Right cardiac atrium (tissue), 5 donors: ENCODE measurements at regions not wholly inside any gene's neighbourhood (a gene's known extent, or its start where the extent isn't known, plus 50 kb on each side); places are given as distances from the start of the nearest gene placed in this dataset.

Source experiments
- ATAC-seq, 2 donors: fragments of 200-7000 bp; cut with Tn5 transposase; one replicate each; pipeline versions ENCODE4 v1.8.0 to v1.9.1; 2020; ENCODE audit warnings: moderate library complexity in 2 of 2, mild to moderate bottlenecking in 1 of 2
- DNase-seq, 3 donors: peaks; one replicate each; pipeline ENCODE4 v3.0.0-alpha.2; 2020
- H3K27ac ChIP-seq: one replicate; pipeline ENCODE4 v1.5.1; 2013; ENCODE audit warnings: mild to moderate bottlenecking, low read length, control low read depth, moderate library complexity
- H3K27me3 ChIP-seq: one replicate; pipeline ENCODE4 v1.6.1; 2013; ENCODE audit not compliant: control insufficient read depth, insufficient read depth
- H3K4me1 ChIP-seq: one replicate; pipeline ENCODE4 v1.6.1; 2013; ENCODE audit warnings: low read length; ENCODE audit not compliant: control insufficient read depth, insufficient read depth
- H3K4me3 ChIP-seq: one replicate; pipeline ENCODE4 v1.5.1; 2013; ENCODE audit warnings: low read length, control low read depth
- H3K9me3 ChIP-seq: one replicate; pipeline ENCODE4 v1.6.1; 2013; ENCODE audit warnings: low read length; ENCODE audit not compliant: control insufficient read depth
- WGBS: extraction: QIAGEN DNeasy Blood & Tissue Kit; methylation state at CpG from one replicate; pipeline ENCODE4 v1.1.7; 2013; 5-methylcytosine and 5-hydroxymethylcytosine counted together
- intact Hi-C, 4 donors: fragments of 100-400 bp; cut with DNase I; formaldehyde crosslinking; loops; one replicate each; pipeline versions ENCODE4 v1.11.0 to v1.14.0; 2022 to 2023
- donor health status: healthy with polysubstance abuse.
- donor health status: DM: no; HTN: yes; CAD: no.
- donor health status: DM: no; HTN: no; CAD: no.
- donor health status: DM: no; HTN: yes; CAD: no; lungs with severe emphysema.
- donor health status: DM: yes; HTN: yes; CAD: no.

GRCh38 chr20:48052475-48052835 lies 267.2 kb upstream of the SULF2 start:
- Histone ChIP-seq H3K27me3 (peaks cover 4% of the 10 kb centered on the region), H3K27ac (no peak overlapping the region), H3K4me1 (no peaks in the 10 kb centered on the region), H3K9me3 (peaks cover 2% of the 10 kb centered on the region), H3K4me3 (no peak overlapping the region)
- intact Hi-C loops, result no loop called here
- ATAC-seq (no peak), DNase-seq (no peak)
- WGBS, result 39% methylated on average over 2 of the region's 2 CpGs

GRCh38 chr20:48051794-48052474 lies 266.7 kb upstream of the SULF2 start:
- DNase-seq, result no peak
- ATAC-seq, result no peak
- peaks cover 4% of the 10 kb centered on the region for H3K27me3 ChIP-seq
- intact Hi-C loops, result no loop called here
- H3K27ac ChIP-seq, result no peak overlapping the region
- no peaks in the 10 kb centered on the region for H3K4me1 ChIP-seq
- no peak overlapping the region for H3K4me3 ChIP-seq
- 42% methylated on average over 3 of the region's 3 CpGs for WGBS
- H3K9me3 ChIP-seq, result peaks cover 2% of the 10 kb centered on the region

DNA sequence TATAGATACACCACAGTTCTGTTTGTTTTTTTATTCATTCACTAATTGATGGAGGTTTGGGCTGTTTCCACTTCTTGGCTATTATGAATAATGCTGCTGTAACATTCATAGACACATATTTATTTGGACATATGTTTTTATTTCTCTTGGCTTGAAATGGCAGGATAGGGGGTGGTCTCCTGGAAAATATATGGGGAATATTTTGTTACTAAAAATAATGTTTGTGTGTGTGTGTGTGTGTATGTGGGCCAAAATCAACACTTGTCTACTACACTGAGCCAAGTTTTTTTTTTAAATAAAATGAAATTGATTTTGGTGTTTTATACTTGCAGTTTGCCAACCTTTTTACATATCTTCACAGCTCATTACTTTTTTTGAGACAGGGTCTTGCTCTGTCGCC lies 264.4 kb upstream of the SULF2 start:
- WGBS, result 65% methylated on average over 1 of the region's 1 CpG
- intact Hi-C loops, result no loop called here
- no peak for DNase-seq
- no peak for ATAC-seq
- Histone ChIP-seq H3K9me3 (peaks cover 2% of the 10 kb centered on the region), H3K27ac (no peak overlapping the region), H3K4me1 (no peaks in the 10 kb centered on the region), H3K4me3 (no peak overlapping the region), H3K27me3 (no peaks in the 10 kb centered on the region)

DNA sequence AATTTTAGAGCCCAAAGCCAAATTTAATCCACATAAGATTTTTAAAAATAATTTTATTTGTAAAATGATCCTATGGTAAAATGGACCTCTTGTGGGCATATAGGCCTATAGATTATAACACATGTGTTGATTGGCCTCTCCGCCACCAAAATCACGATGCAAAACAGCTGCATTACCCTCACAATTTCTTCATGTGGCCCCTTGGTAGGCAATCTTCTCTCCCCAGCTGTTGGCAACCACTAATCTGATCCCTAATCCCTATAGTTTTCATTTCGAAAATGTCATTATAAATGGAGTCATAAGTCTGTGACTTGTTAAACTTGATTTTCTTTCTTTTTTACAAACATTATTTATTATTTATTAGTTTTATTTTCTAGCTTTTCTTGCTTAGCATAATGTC lies 263.9 kb upstream of the SULF2 start:
- no peak overlapping the region for H3K27ac ChIP-seq
- WGBS, result 78% methylated on average over 3 of the region's 3 CpGs
- no peaks in the 10 kb centered on the region for H3K4me1 ChIP-seq

GRCh38 chr20:48047447-48047846 lies 262.2 kb upstream of the SULF2 start:
- H3K9me3 ChIP-seq, result peaks cover 2% of the 10 kb centered on the region
- WGBS, result 67% methylated on average over 4 of the region's 4 CpGs
- no peak overlapping the region for H3K4me3 ChIP-seq
- DNase-seq, result no peak
- intact Hi-C loops, result no loop called here
- no peak for ATAC-seq
- no peaks in the 10 kb centered on the region for H3K4me1 ChIP-seq
- no peaks in the 10 kb centered on the region for H3K27me3 ChIP-seq
- H3K27ac ChIP-seq, result no peak overlapping the region

More for the DNA sequence above, 263.9 kb upstream of the SULF2 start:
- no peak overlapping the region for H3K4me3 ChIP-seq
- intact Hi-C loops, result no loop called here
- ATAC-seq (no peak), DNase-seq (no peak)
- H3K27me3 ChIP-seq, result no peaks in the 10 kb centered on the region
- H3K9me3 ChIP-seq, result peaks cover 2% of the 10 kb centered on the region

- Histone ChIP-seq H3K27ac (no peak overlapping the region), H3K4me3 (no peak overlapping the region), H3K9me3 (peaks cover 2% of the 10 kb centered on the region), H3K4me1 (no peaks in the 10 kb centered on the region), H3K27me3 (no peaks in the 10 kb centered on the region)
- ATAC-seq, result no peak
- no peak for DNase-seq
- WGBS, result 74% methylated on average over 7 of the region's 7 CpGs
- intact Hi-C loops, result no loop called here
Measured at GRCh38 chr20:48042628-48043027, 257.3 kb upstream of the SULF2 start.

GRCh38 chr20:48041078-48041780 lies 255.9 kb upstream of the SULF2 start:
- Histone ChIP-seq H3K27me3 (no peaks in the 10 kb centered on the region), H3K4me1 (no peaks in the 10 kb centered on the region), H3K4me3 (no peak overlapping the region), H3K9me3 (no peaks in the 10 kb centered on the region), H3K27ac (no peak overlapping the region)
- no peak for DNase-seq
- intact Hi-C loops, result no loop called here
- ATAC-seq, result no peak
- 53% methylated on average over 17 of the region's 17 CpGs for WGBS

GRCh38 chr20:48040491-48040890 lies 255.2 kb upstream of the SULF2 start:
- Histone ChIP-seq H3K4me1 (no peaks in the 10 kb centered on the region), H3K9me3 (no peaks in the 10 kb centered on the region), H3K27me3 (no peaks in the 10 kb centered on the region), H3K27ac (no peak overlapping the region), H3K4me3 (no peak overlapping the region)
- intact Hi-C loops, result no loop called here
- ATAC-seq, result no peak
- no peak for DNase-seq
- 90% methylated on average over 6 of the region's 6 CpGs for WGBS

DNA sequence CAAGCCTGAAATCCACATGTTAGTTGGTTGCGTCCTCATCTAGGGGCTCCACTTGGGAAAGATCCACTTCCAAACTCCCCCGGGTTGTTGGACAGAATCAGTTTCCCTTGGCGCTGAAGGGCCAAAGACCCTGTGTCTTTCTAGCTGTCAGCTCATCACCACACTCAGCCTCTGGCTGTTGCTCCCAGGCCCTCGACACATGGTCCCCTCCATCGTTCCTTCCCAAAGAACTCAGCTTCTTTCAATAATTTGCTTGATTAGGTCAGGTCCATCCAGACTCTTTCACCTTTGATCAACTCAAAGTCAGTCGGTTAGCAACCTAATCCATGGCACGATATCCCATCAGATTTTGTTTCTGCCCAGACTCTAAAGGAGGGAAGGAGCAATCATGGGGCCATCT lies 254.8 kb upstream of the SULF2 start:
- 82% methylated on average over 7 of the region's 7 CpGs for WGBS

GRCh38 chr20:48039514-48039913 lies 254.2 kb upstream of the SULF2 start:
- H3K4me3 ChIP-seq, result no peak overlapping the region
- no peak for ATAC-seq
- no peaks in the 10 kb centered on the region for H3K4me1 ChIP-seq
- no peak overlapping the region for H3K27ac ChIP-seq
- intact Hi-C loops, result no loop called here
- no peak for DNase-seq
- no peaks in the 10 kb centered on the region for H3K9me3 ChIP-seq
- 99% methylated on average over 2 of the region's 2 CpGs for WGBS
- H3K27me3 ChIP-seq, result no peaks in the 10 kb centered on the region

More for the DNA sequence above, 254.8 kb upstream of the SULF2 start:
- Histone ChIP-seq H3K4me1 (no peaks in the 10 kb centered on the region), H3K9me3 (no peaks in the 10 kb centered on the region), H3K27ac (no peak overlapping the region), H3K27me3 (no peaks in the 10 kb centered on the region), H3K4me3 (no peak overlapping the region)
- ATAC-seq (no peak), DNase-seq (no peak)
- intact Hi-C loops, result no loop called here

GRCh38 chr20:48038713-48039112 lies 253.4 kb upstream of the SULF2 start:
- ATAC-seq (no peak), DNase-seq (no peak)
- no peak overlapping the region for H3K27ac ChIP-seq
- H3K4me3 ChIP-seq, result no peak overlapping the region
- no peaks in the 10 kb centered on the region for H3K4me1 ChIP-seq
- intact Hi-C loops, result no loop called here
- no peaks in the 10 kb centered on the region for H3K9me3 ChIP-seq
- H3K27me3 ChIP-seq, result no peaks in the 10 kb centered on the region
- 83% methylated on average over 7 of the region's 7 CpGs for WGBS
